H9 (cell line): ENCODE measurements at regions not wholly inside any gene's neighbourhood (a gene's known extent, or its start where the extent isn't known, plus 50 kb on each side); places are given as distances from the start of the nearest gene placed in this dataset.

Source experiments
- DNase-seq: peaks from one replicate; pipeline ENCODE4 v3.0.0-alpha.2; 2017
- H2AFZ ChIP-seq: one replicate; pipeline ENCODE4 v1.6.1; 2013; ENCODE audit warnings: mild to moderate bottlenecking, low read length, control low read depth, moderate library complexity
- H2AK5ac ChIP-seq: 2 replicates; pipeline ENCODE4 v1.6.1; 2013; ENCODE audit warnings: low read length, control low read depth, mixed read lengths; ENCODE audit not compliant: insufficient read length
- H2BK120ac ChIP-seq: one replicate; pipeline ENCODE4 v1.6.1; 2013; ENCODE audit warnings: low read depth, mild to moderate bottlenecking, low read length, control low read depth, inconsistent platforms; ENCODE audit not compliant: poor library complexity, severe bottlenecking
- H2BK12ac ChIP-seq: 2 replicates; pipeline ENCODE4 v1.6.1; 2013; ENCODE audit warnings: low read length, control low read depth, mixed read lengths, low read depth; ENCODE audit not compliant: insufficient read length
- H2BK15ac ChIP-seq: 2 replicates; pipeline ENCODE4 v1.6.1; 2013; ENCODE audit warnings: low read depth, low read length, control low read depth
- H2BK20ac ChIP-seq: one replicate; pipeline ENCODE4 v1.6.1; 2013; ENCODE audit warnings: low read depth, mild to moderate bottlenecking, low read length, control low read depth, inconsistent platforms; ENCODE audit not compliant: poor library complexity, severe bottlenecking
- H2BK5ac ChIP-seq: 2 replicates; pipeline ENCODE4 v1.6.1; 2013; ENCODE audit warnings: low read length, control low read depth, mixed read lengths; ENCODE audit not compliant: insufficient read length
- H3K14ac ChIP-seq: 2 replicates; pipeline ENCODE4 v1.6.1; 2013; ENCODE audit warnings: low read length, control low read depth; ENCODE audit not compliant: insufficient read depth
- H3K18ac ChIP-seq: 2 replicates; pipeline ENCODE4 v1.6.1; 2013; ENCODE audit warnings: low read depth, mild to moderate bottlenecking, mixed read lengths, low read length, control low read depth; ENCODE audit not compliant: insufficient read length
- H3K23ac ChIP-seq: 2 replicates; pipeline ENCODE4 v1.6.1; 2013; ENCODE audit warnings: low read length, control low read depth, mixed read lengths, low read depth; ENCODE audit not compliant: insufficient read length
- H3K23me2 ChIP-seq: 2 replicates; pipeline ENCODE4 v1.6.1; 2013; ENCODE audit warnings: low read depth, mild to moderate bottlenecking, mixed read lengths, low read length, control low read depth; ENCODE audit not compliant: insufficient read length, poor library complexity, severe bottlenecking
- H3K27ac ChIP-seq: 2 replicates; pipeline ENCODE4 v1.5.1; 2013; ENCODE audit warnings: low read length, control low read depth, mixed read lengths, low read depth; ENCODE audit not compliant: insufficient read length
- H3K27me3 ChIP-seq: 2 replicates; pipeline ENCODE4 v1.6.1; 2013; ENCODE audit warnings: low read length, control low read depth, inconsistent platforms; ENCODE audit not compliant: insufficient read depth
- H3K4ac ChIP-seq: 2 replicates; pipeline ENCODE4 v1.6.1; 2013; ENCODE audit warnings: low read depth, mild to moderate bottlenecking, control low read depth, inconsistent platforms, low read length, moderate library complexity
- H3K4me1 ChIP-seq: 2 replicates; pipeline ENCODE4 v1.6.1; 2013; ENCODE audit warnings: low read length, control low read depth, inconsistent platforms; ENCODE audit not compliant: insufficient read depth
- H3K4me2 ChIP-seq: 2 replicates; pipeline ENCODE4 v1.6.1; 2013; ENCODE audit warnings: low read length, control low read depth, mixed read lengths; ENCODE audit not compliant: insufficient read length, insufficient read depth
- H3K56ac ChIP-seq: 2 replicates; pipeline ENCODE4 v1.6.1; 2013; ENCODE audit warnings: low read depth, mild to moderate bottlenecking, mixed read lengths, low read length, control low read depth; ENCODE audit not compliant: insufficient read length
- H3K79me1 ChIP-seq: 2 replicates; pipeline ENCODE4 v1.6.1; 2013; ENCODE audit warnings: low read depth, mild to moderate bottlenecking, moderate library complexity, low read length, control low read depth, inconsistent platforms; ENCODE audit not compliant: insufficient read depth, poor library complexity, severe bottlenecking
- H3K79me2 ChIP-seq: 2 replicates; pipeline ENCODE4 v1.6.1; 2013; ENCODE audit warnings: low read length, control low read depth, inconsistent platforms; ENCODE audit not compliant: insufficient read depth
- H3K9ac ChIP-seq: 2 replicates; pipeline ENCODE4 v1.6.1; 2013; ENCODE audit warnings: low read length, control low read depth, mixed read lengths; ENCODE audit not compliant: insufficient read length; ENCODE audit errors: extremely low read depth
- H3K9me3 ChIP-seq: one replicate; pipeline ENCODE4 v1.6.1; 2013; ENCODE audit warnings: low read depth, low read length, inconsistent platforms; ENCODE audit not compliant: control insufficient read depth
- H3T11ph ChIP-seq: one replicate; pipeline ENCODE4 v1.6.1; 2013; ENCODE audit warnings: mild to moderate bottlenecking, low read length, control low read depth, inconsistent platforms
- H4K20me1 ChIP-seq: one replicate; pipeline ENCODE4 v1.6.1; 2013; ENCODE audit not compliant: control insufficient read depth, insufficient read length, insufficient read depth
- H4K5ac ChIP-seq: 2 replicates; pipeline ENCODE4 v1.6.1; 2013; ENCODE audit warnings: low read depth, mild to moderate bottlenecking, mixed read lengths, low read length, control low read depth; ENCODE audit not compliant: insufficient read length
- H4K8ac ChIP-seq: replicated peaks from 2 replicates; pipeline ENCODE4 v1.6.1; 2013; ENCODE audit warnings: low read length, control low read depth, mixed read lengths, low read depth; ENCODE audit not compliant: insufficient read length
- H4K91ac ChIP-seq: 2 replicates; pipeline ENCODE4 v1.6.1; 2013; ENCODE audit warnings: low read depth, mild to moderate bottlenecking, moderate library complexity, mixed read lengths, low read length, control low read depth; ENCODE audit not compliant: insufficient read length
- H3K27ac Mint-ChIP-seq, 3 experiments: 2 replicates in 2 of 3; 3 replicates in 1 of 3; pipeline ENCODE4 v1.8.0; 2020 to 2021; ENCODE audit warnings: mixed read lengths in 3 of 3, mild to moderate bottlenecking in 1 of 3, moderate library complexity in 1 of 3
- H3K27me3 Mint-ChIP-seq: 2 replicates; pipeline ENCODE4 v1.8.0; 2021; ENCODE audit warnings: low read depth, mild to moderate bottlenecking, moderate library complexity, mixed read lengths
- H3K36me3 Mint-ChIP-seq, 3 experiments: 2 replicates in 2 of 3; 3 replicates in 1 of 3; pipeline ENCODE4 v1.8.0; 2020 to 2021; ENCODE audit warnings: low read depth in 3 of 3, mixed read lengths in 3 of 3; ENCODE audit not compliant: insufficient read depth in 1 of 3
- H3K4me1 Mint-ChIP-seq, 2 experiments: 2 replicates each; pipeline ENCODE4 v1.8.0; 2020; ENCODE audit warnings: mixed read lengths in 2 of 2
- H3K4me3 Mint-ChIP-seq, 2 experiments: 2 replicates in 1 of 2; 3 replicates in 1 of 2; pipeline ENCODE4 v1.8.0; 2020 to 2021; ENCODE audit warnings: mild to moderate bottlenecking in 2 of 2, mixed read lengths in 2 of 2, moderate library complexity in 1 of 2
- H3K9me3 Mint-ChIP-seq, 2 experiments: 2 replicates in 1 of 2; 3 replicates in 1 of 2; pipeline ENCODE4 v1.8.0; 2020; ENCODE audit warnings: mild to moderate bottlenecking in 2 of 2, mixed read lengths in 2 of 2, moderate library complexity in 1 of 2
- CTCF ChIP-seq: fragments of 200-600 bp; sonication (generic); conservative IDR thresholded peaks from 3 replicates; pipeline ENCODE4 v1.8.0; 2021; ENCODE audit warnings: antibody characterized with exemption, mild to moderate bottlenecking
- WGBS: extraction: QIAGEN DNeasy Blood & Tissue Kit; methylation state at CpG from one replicate; pipeline ENCODE4 v1.1.7; 2013; ENCODE audit warnings: missing lambda C conversion rate, low lambda C conversion rate, mixed read lengths; ENCODE audit not compliant: insufficient read length; ENCODE audit errors: extremely low coverage; 5-methylcytosine and 5-hydroxymethylcytosine counted together

GRCh38 chr3:805326-805725 lies 287.5 kb upstream of the CNTN6 start:
- no peak for DNase-seq
- Histone ChIP-seq H2BK5ac (no peak overlapping the region), H3K18ac (no peak overlapping the region), H2BK20ac (no peak overlapping the region), H3K27me3 (no peaks in the 10 kb centered on the region), H3K4me2 (no peak overlapping the region), H2AK5ac (no peak overlapping the region), H4K5ac (no peak overlapping the region), H4K91ac (no peak overlapping the region), H3K4ac (no peak overlapping the region), H3K14ac (no peak overlapping the region), H3K56ac (no peak overlapping the region), H2BK12ac (no peak overlapping the region), H3K79me1 (no peaks in the 10 kb centered on the region), H2BK15ac (no peak overlapping the region), H3K9me3 (no peaks in the 10 kb centered on the region), H2AFZ (no peak overlapping the region), H4K8ac (no peak overlapping the region), H2BK120ac (no peak overlapping the region), H3K27ac (no peak overlapping the region), H3K9ac (no peak overlapping the region), H3K79me2 (no peaks in the 10 kb centered on the region), H3K23me2 (no peaks in the 10 kb centered on the region), H4K20me1 (no peaks in the 10 kb centered on the region), H3K4me1 (no peaks in the 10 kb centered on the region), H3T11ph (no peak overlapping the region), H3K23ac (no peak overlapping the region)
- Mint-ChIP-seq H3K36me3 (peaks cover 0 to 10% (median 1%) of the 10 kb centered on the region in 3 experiments; a peak in 3 of 7 replicates), H3K4me1 (peaks cover 8 to 19% of the 10 kb centered on the region in 2 experiments; a peak in 3 of 4 replicates), H3K4me3 (no peak overlapping the region), H3K27ac (no peak overlapping the region), H3K9me3 (peaks cover 5 to 14% of the 10 kb centered on the region in 2 experiments; a peak in 2 of 5 replicates), H3K27me3 (peaks cover 3% of the 10 kb centered on the region; the same call in 1 of the 2 replicates)
- no peak for TF ChIP-seq CTCF
- no CpG with 5 or more reads among the region's 1 CpG for WGBS
